GM21737 (cell line): ENCODE measurements at regions not wholly inside any gene's neighbourhood (a gene's known extent, or its start where the extent isn't known, plus 50 kb on each side); places are given as distances from the start of the nearest gene placed in this dataset.

Experiments
- ATAC-seq: cut with Tn5 transposase; IDR thresholded peaks from one replicate; pipeline ENCODE4 v1.9.1; 2021; ENCODE audit warnings: mild to moderate bottlenecking, moderate library complexity; ENCODE audit not compliant: unreplicated experiment

DNA sequence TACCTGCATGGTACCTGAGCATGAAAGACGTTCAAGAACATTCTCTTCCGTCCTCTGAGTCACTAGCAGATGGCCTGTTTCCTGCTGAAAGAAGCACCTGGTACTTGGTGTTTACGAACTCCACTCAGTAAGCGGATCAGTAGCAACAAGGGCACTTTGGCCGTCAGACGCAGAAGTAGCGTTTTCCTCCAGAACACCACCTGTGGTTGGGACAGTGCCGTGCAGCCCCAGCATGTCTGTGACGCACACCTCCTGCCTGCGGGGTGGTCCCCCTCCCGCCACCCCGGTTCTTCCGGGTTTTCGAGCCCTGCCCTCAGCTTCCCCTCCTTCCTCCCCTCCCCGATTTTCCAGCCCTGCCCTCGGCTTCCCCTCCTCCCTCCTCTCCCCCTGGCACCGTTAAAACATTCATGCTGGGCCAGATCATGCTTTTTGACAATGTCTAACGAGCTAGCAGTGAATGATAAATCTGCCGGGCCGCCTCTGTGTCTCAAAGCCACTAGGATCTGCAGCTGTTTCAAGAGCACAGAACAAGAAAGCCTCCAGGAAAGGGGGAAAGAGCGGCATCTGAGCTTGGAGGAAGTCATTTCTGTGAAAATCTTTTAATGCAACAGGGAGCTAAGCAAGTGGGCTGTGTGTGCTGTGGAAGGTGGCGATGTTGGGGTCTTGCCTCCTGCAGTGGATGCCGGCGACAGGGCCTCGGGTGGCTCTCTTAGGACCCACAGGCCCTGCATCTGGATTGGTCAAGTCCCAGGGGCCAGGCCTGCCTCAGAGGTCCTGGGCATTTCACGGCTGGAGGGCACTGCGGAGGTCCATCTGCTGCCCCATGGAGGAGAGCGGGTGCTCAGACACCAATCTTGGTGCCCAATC is 207.9 kb downstream of the ERMARD start:
- peak; percentile 78 for ATAC-seq

GRCh38 chr6:169958510-169958909 is 207.1 kb downstream of the ERMARD start:
- ATAC-seq = no peak

GRCh38 chr6:169957351-169957963 is 206.0 kb downstream of the ERMARD start:
- no peak for ATAC-seq

- no peak for ATAC-seq
Measured at GRCh38 chr6:169956580-169956979, 205.2 kb downstream of the ERMARD start.

DNA sequence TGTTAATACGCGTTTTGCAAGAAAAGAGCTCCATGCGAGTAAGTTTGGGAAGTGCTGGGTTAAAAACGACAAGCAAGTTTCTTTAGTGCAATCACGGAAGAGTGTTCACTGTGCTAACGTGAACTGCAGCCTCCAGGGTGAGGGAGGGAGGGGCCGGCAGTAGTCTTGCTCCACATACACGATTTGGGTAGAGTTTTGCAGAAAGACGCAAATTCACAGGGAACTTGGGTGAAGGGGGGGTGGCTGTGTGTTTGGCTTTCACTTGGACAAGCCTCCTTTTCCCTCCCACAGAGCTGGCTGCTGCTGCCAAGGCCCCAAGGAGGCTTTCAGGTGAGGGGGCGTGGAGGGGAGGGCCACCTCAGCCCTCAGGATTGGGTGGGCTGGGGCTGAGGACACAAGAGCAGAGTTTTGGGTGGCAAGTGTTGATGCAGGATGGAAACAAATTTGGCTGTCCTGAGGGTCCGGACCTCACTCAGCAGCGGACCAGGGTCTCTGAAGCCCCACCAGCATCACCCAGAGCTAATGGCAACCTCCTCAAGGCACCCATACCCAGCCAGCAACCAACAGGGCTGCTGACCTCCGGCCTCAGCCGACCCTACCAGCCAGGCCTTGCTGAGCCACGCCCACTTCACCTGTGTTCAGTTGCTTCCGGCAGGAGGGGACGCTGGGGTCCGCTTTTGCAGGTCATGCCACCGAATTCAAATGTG is 204.5 kb downstream of the ERMARD start:
- no peak for ATAC-seq

DNA sequence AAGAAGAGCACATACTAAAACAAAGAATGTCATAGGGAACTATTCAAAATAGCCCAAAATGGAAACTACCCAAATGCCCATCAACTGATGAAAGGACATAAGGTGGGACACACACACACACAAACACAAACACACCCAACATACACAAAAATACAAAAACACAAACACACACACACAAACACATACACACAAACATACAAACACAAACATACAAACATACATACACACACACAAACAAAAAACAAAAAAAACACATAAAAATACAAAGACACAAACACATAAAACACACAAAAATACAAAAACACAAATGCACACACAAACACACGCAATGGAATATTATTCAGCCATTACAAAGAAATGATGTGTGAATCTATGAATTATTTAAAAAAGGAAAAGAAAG is 203.6 kb downstream of the ERMARD start:
- no peak for ATAC-seq

GRCh38 chr6:169953686-169954085 is 202.3 kb downstream of the ERMARD start:
- ATAC-seq = no peak

DNA sequence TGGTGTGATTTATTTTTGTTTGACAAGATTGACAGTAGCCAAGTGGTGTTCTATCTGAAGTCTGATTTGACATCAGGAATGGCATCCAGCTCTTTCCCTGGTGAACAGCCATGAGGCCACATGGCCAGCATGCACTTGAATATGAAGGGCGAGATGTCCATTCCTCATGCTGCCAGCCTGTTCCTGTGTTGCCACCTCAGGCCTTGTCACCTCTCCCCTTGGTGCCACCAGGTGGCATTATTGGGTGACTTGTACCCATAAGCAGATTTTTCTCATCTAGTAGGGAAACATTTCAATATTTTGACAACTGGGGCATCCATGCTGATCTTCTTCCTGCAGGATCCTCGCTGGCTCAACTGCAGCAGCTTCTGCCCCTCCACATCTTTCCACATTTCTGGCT is 199.1 kb downstream of the ERMARD start:
- no peak for ATAC-seq

DNA sequence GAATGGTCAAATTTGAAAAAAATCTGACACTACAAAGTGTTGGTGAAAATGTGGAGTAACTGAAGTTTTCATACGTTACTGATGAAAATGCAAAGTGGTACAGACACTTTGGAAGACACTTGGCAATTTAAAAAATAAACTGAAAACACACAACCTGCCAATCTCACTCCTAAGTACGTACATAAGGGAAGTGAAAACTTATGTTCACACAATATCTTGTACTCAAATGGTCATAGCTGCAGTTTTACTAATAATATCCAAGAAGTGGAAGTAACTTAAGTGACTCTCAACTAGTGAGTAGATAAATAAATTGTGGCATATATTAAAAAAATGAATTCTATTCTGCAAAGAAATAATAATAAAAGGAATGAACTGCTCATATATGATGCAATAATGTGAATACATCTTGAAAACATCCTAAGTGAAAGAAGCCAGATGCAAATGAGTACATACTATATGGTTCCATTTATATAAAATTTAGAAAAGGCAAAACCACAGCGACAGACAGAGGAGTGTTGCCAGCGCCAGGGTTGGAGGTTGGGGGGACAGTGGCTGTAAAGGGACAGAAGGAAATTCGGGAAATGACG is 198.2 kb downstream of the ERMARD start:
- no peak for ATAC-seq

GRCh38 chr6:169946971-169947370 is 195.5 kb downstream of the ERMARD start:
- ATAC-seq = no peak

GRCh38 chr6:169945117-169945516 is 193.7 kb downstream of the ERMARD start:
- ATAC-seq = no peak

- no peak for ATAC-seq
Measured at GRCh38 chr6:169944415-169944814, 193.0 kb downstream of the ERMARD start.

GRCh38 chr6:169944061-169944337 is 192.6 kb downstream of the ERMARD start:
- no peak for ATAC-seq

DNA sequence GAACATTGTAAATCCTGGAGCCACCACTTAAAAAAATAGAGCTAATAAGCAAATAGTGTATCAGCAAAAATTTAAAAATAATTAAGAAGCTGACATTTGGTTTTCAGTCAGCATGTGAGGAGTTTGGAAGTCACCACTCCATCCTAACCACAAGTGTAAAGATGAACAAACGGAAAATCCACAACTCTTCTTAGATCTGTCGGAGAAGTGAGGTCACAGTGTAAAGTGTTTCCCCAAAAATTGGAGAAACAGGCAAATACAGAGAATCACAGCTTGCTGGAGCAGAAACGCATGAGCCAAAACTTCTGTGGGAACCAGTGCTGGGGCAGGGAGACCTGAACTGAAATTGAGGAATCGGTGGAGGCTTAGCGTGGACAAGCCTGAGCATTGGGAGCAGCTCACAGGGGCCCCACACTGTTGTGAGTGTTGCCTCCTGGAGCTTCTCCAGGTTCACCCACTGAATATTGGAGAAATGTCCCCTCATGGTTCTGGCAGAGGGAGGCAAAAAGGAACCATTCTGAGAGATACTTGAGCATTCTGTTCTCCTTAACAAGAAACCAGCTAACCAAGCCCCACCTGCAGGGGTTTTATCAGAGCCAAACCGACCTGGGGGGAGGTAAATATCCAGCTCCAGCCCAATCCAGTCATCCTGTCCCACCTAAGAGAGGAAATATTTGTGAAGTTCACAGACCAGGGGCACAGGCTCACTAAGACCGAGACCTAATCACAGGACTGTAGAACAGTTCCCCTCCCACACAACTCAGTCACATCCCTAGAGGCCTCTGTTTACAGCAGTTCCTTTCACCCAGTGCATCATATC is 192.0 kb downstream of the ERMARD start:
- no peak for ATAC-seq

- ATAC-seq = no peak
Measured at GRCh38 chr6:169942173-169942572, 190.8 kb downstream of the ERMARD start.

GRCh38 chr6:169940481-169941271 is 189.3 kb downstream of the ERMARD start:
- no peak for ATAC-seq

DNA sequence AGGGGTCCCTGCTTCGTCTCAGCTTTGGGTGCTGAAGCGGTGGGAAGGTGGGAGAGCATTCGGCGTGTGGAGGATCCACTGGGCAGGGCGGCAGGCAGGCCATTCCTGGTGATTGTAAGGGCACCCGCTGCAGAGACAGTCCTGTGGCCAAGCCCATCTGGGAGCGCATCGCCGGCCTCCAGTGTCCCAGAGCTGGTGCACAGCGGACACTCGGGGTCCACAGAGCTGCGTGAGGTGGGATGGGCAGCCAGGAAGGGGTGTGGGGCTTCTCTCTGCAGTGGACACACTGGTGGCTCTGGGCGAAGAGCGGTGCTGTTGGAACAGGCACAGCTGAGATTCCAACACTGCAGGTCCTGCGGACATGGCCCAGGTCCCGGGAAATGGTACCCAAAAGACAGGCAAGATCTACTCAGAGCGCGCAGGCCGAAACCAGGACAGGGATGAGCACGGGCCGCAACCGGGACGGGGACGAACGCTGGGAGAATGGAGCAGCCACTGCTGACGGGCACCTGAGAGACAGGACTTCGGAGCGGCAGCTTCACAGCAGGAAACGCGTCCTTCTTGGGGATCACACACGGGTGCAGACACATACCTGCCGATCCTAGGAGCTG is 188.2 kb downstream of the ERMARD start:
- ATAC-seq = no peak

GRCh38 chr6:169938731-169939130 is 187.3 kb downstream of the ERMARD start:
- no peak for ATAC-seq

DNA sequence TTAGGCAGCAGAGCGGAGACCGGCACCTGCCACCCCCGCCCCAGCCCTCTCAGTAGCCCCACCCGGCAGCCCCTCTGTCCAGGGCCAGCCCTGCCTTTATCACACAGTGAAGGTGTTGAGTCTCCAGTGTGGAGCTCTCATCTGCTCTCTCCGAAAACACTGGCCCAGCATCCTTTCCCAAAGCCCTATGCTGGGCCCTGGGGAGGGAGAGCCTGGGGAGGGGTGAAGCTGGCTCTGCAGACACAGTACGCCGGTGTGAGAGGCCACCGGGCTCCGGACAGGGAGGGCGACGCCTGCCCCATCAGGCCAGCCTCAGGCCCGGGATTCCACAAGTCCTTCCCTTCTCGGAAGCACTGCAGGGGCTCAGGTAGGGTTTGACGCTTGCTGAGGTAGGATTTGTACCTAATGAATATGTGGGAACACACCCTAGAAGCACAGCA is 186.9 kb downstream of the ERMARD start:
- no peak for ATAC-seq
